Left lung (tissue), 4 donors: ENCODE measurements at regions not wholly inside any gene's neighbourhood (a gene's known extent, or its start where the extent isn't known, plus 50 kb on each side); places are given as distances from the start of the nearest gene placed in this dataset.

Experiments
- ATAC-seq: fragments of 200-7000 bp; cut with Tn5 transposase; one replicate; pipeline ENCODE4 v1.9.1; 2020; ENCODE audit warnings: moderate library complexity
- DNase-seq, 4 donors: peaks; one replicate each; pipeline ENCODE4 v3.0.0-alpha.2; 2013 to 2020
- H3K27ac ChIP-seq, 2 donors: fragments of 200-600 bp; sonication (generic) in 1 of 2; one replicate each; pipeline versions ENCODE4 v1.5.0 to v1.8.0; 2020 to 2021
- H3K27me3 ChIP-seq, 2 donors: fragments of 200-600 bp; sonication (generic) in 1 of 2; one replicate each; pipeline versions ENCODE4 v1.5.0 to v1.8.0; 2020 to 2021
- H3K36me3 ChIP-seq, 2 donors: fragments of 200-600 bp; sonication (generic) in 1 of 2; one replicate each; pipeline versions ENCODE4 v1.5.0 to v1.8.0; 2020 to 2021
- H3K4me1 ChIP-seq, 2 donors: fragments of 200-600 bp; one replicate each; pipeline ENCODE4 v1.8.0; 2021
- H3K4me3 ChIP-seq, 2 donors: fragments of 200-600 bp; sonication (generic) in 1 of 2; one replicate each; pipeline versions ENCODE4 v1.5.0 to v1.8.0; 2020 to 2021; ENCODE audit warnings: mild to moderate bottlenecking in 1 of 2
- H3K9me3 ChIP-seq, 2 donors: fragments of 200-600 bp; sonication (generic) in 1 of 2; one replicate each; pipeline versions ENCODE4 v1.5.0 to v1.8.0; 2020 to 2021
- CTCF ChIP-seq, 2 donors: fragments of 200-600 bp; sonication (generic) in 1 of 2; IDR thresholded peaks; one replicate each; pipeline versions ENCODE4 v1.5.0 to v1.8.0; 2021; ENCODE audit warnings: antibody characterized with exemption in 2 of 2
- intact Hi-C, 2 donors: fragments of 100-400 bp; cut with DNase I; formaldehyde crosslinking; loops; one replicate each; pipeline versions ENCODE4 v1.11.2 to v1.14.2; 2022
- donor health status: DM: no; HTN: yes; CAD: no.
- donor health status: DM: no; HTN: no; CAD: no.

- no peak for DNase-seq
- TF ChIP-seq CTCF (IDR thresholded peaks at IDR 0.05): no peak
- Histone ChIP-seq H3K36me3 (no peaks in the 10 kb centered on the region), H3K27ac (no peak overlapping the region), H3K9me3 (no peaks in the 10 kb centered on the region), H3K4me3 (no peak overlapping the region), H3K27me3 (no peaks in the 10 kb centered on the region), H3K4me1 (no peaks in the 10 kb centered on the region)
- ATAC-seq: no peak
- intact Hi-C loops: no loop called here
These were observed 192.6 kb upstream of the RASA1 start for GRCh38 chr5:87074934-87075541.

- Histone ChIP-seq H3K27ac (no peak overlapping the region), H3K36me3 (no peaks in the 10 kb centered on the region), H3K9me3 (no peaks in the 10 kb centered on the region), H3K4me3 (no peak overlapping the region), H3K4me1 (peaks cover 0 to 10% of the 10 kb centered on the region in 2 donors), H3K27me3 (no peaks in the 10 kb centered on the region)
- intact Hi-C loops: no loop called here
- ATAC-seq (no peak), DNase-seq (no peak)
- no peak for TF ChIP-seq CTCF (IDR thresholded peaks at IDR 0.05)
These were observed 191.3 kb upstream of the RASA1 start for GRCh38 chr5:87076411-87076810.

GRCh38 chr5:87076931-87077330 lies 190.8 kb upstream of the RASA1 start:
- DNase-seq (no peak), ATAC-seq (no peak)
- Histone ChIP-seq H3K27me3 (no peaks in the 10 kb centered on the region), H3K9me3 (no peaks in the 10 kb centered on the region), H3K36me3 (no peaks in the 10 kb centered on the region), H3K4me3 (no peak overlapping the region), H3K4me1 (peaks cover 0 to 10% of the 10 kb centered on the region in 2 donors), H3K27ac (no peak overlapping the region)
- no peak for TF ChIP-seq CTCF (IDR thresholded peaks at IDR 0.05)
- intact Hi-C loops: no loop called here

- ATAC-seq: no peak
- TF ChIP-seq CTCF (IDR thresholded peaks at IDR 0.05): no peak
These were observed 188.5 kb upstream of the RASA1 start for GRCh38 chr5:87079219-87079618.

GRCh38 chr5:87081016-87081415 lies 186.7 kb upstream of the RASA1 start:
- Histone ChIP-seq H3K4me3 (no peak overlapping the region), H3K27me3 (no peaks in the 10 kb centered on the region), H3K9me3 (peaks cover 0 to 3% of the 10 kb centered on the region in 2 donors), H3K4me1 (peaks cover 0 to 10% of the 10 kb centered on the region in 2 donors), H3K27ac (peak overlapping the region in 1 of 2 donors; percentile 1), H3K36me3 (no peaks in the 10 kb centered on the region)
- intact Hi-C loops: no loop called here
- no peak for ATAC-seq
- no peak for DNase-seq
- no peak for TF ChIP-seq CTCF (IDR thresholded peaks at IDR 0.05)

More at GRCh38 chr5:87079219-87079618, 188.5 kb upstream of the RASA1 start:
- Histone ChIP-seq H3K36me3 (no peaks in the 10 kb centered on the region), H3K4me3 (no peak overlapping the region), H3K27ac (no peak overlapping the region), H3K27me3 (no peaks in the 10 kb centered on the region), H3K4me1 (peaks cover 0 to 10% of the 10 kb centered on the region in 2 donors), H3K9me3 (no peaks in the 10 kb centered on the region)
- DNase-seq: no peak
- intact Hi-C loops: no loop called here
